Fibroblast of pulmonary artery (primary cell): ENCODE measurements at regions not wholly inside any gene's neighbourhood (a gene's known extent, or its start where the extent isn't known, plus 50 kb on each side); places are given as distances from the start of the nearest gene placed in this dataset.
"Not testable (repeated sequence)": the region's sequence is repeated elsewhere in the genome, so short reads cannot be mapped to it uniquely, and the experiment has no call there.

Experiments
- DNase-seq: peaks from one replicate; pipeline ENCODE4 v3.0.0-alpha.2; 2010; ENCODE audit warnings: low read depth
- H3K4me3 ChIP-seq: replicated peaks from 2 replicates; pipeline ENCODE4 v1.5.1; 2011; ENCODE audit warnings: low read depth, mild to moderate bottlenecking, control low read depth, low read length, moderate library complexity
- CTCF ChIP-seq: IDR thresholded peaks from 2 replicates; pipeline ENCODE4 v1.5.1; 2011; ENCODE audit warnings: mild to moderate bottlenecking, control low read depth, low read length, inconsistent platforms; ENCODE audit errors: missing control alignments

GRCh38 chr12:74665690-74666089 lies 128.1 kb downstream of the ATXN7L3B start:
- no peak overlapping the region for H3K4me3 ChIP-seq
- TF ChIP-seq CTCF: no peak
- DNase-seq: no peak

- DNase-seq: no peak
- H3K4me3 ChIP-seq: no peak overlapping the region
- TF ChIP-seq CTCF: no peak
Measured at GRCh38 chr12:74671421-74671820, 133.8 kb downstream of the ATXN7L3B start.

GRCh38 chr12:74676955-74677354 lies 139.3 kb downstream of the ATXN7L3B start:
- not testable (repeated sequence) for H3K4me3 ChIP-seq, DNase-seq

- no peak overlapping the region for H3K4me3 ChIP-seq
- no peak for TF ChIP-seq CTCF
- DNase-seq: peak; percentile 0
Measured at GRCh38 chr12:74685385-74685784, 147.8 kb downstream of the ATXN7L3B start.

GRCh38 chr12:74689071-74689655 lies 151.5 kb downstream of the ATXN7L3B start:
- peak; percentile 66 for TF ChIP-seq CTCF
- peak; percentile 80 for DNase-seq
- H3K4me3 ChIP-seq: no peak overlapping the region

- TF ChIP-seq CTCF: no peak
- H3K4me3 ChIP-seq: no peak overlapping the region
- no peak for DNase-seq
Measured at GRCh38 chr12:74689929-74690328, 152.3 kb downstream of the ATXN7L3B start.

GRCh38 chr12:74719447-74719846 lies 181.8 kb downstream of the ATXN7L3B start:
- DNase-seq: no peak
- TF ChIP-seq CTCF: no peak
- H3K4me3 ChIP-seq: no peak overlapping the region

- peak; percentile 1 for DNase-seq
- no peak for TF ChIP-seq CTCF
- H3K4me3 ChIP-seq: no peak overlapping the region
Measured at GRCh38 chr12:74722709-74723108, 185.1 kb downstream of the ATXN7L3B start.
